SK-N-MC (cell line): ENCODE measurements at regions not wholly inside any gene's neighbourhood (a gene's known extent, or its start where the extent isn't known, plus 50 kb on each side); places are given as distances from the start of the nearest gene placed in this dataset.

Source experiments
- EZH2 ChIP-seq: fragments of 200-600 bp; sonication (generic); IDR thresholded peaks from one replicate; pipeline ENCODE4 v1.6.1; 2017; ENCODE audit warnings: antibody characterized with exemption
- FOXP2 ChIP-seq: optimal IDR thresholded peaks from 2 replicates; pipeline ENCODE3; 2011; ENCODE audit warnings: mild to moderate bottlenecking, moderate library complexity; ENCODE audit not compliant: insufficient read depth; ENCODE audit errors: extremely low read length, control extremely low read depth
- POLR2AphosphoS5 ChIP-seq: IDR thresholded peaks from 2 replicates; pipeline ENCODE4 v1.6.1; 2012; ENCODE audit warnings: mild to moderate bottlenecking, low read depth, low read length, borderline replicate concordance

DNA sequence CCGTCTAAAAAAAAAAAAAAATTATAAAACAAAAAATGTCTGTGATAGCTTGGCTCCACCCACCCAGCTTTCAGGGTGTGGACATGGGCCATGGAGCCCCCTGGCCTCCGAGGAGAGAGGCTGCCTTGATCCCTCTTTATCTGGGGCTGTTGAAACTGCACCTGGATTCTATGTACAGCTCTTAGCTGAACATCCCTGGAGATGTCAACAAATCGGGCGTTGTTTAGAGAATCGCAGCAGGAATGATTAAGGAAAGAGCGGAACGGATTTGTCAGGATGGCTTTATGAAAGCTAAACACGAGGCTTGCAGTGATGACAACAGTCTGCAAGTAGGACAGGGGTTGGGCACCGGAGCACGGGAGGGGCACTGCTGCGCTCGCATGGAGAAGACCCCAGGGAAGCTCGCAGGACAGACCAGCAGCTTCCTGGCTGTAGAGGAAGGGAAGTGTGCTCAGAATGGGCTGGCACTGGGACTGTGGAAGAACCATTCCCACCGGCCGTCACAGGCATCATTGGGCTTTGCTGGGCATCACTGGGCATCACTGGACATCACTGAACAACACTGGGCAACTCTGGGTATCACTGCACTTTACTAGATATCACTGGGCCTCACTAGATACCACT, 195.8 kb upstream of the FOXF1 start:
- TF ChIP-seq FOXP2 (no peak), POLR2AphosphoS5 (no peak), EZH2 (no peak)
